ENCODE measurements at regions not wholly inside any gene's neighbourhood (a gene's known extent, or its start where the extent isn't known, plus 50 kb on each side); places are given as distances from the start of the nearest gene placed in this dataset.
A peak's percentile ranks its signal among the peaks of the same experiment; 100 is the strongest.

DNA sequence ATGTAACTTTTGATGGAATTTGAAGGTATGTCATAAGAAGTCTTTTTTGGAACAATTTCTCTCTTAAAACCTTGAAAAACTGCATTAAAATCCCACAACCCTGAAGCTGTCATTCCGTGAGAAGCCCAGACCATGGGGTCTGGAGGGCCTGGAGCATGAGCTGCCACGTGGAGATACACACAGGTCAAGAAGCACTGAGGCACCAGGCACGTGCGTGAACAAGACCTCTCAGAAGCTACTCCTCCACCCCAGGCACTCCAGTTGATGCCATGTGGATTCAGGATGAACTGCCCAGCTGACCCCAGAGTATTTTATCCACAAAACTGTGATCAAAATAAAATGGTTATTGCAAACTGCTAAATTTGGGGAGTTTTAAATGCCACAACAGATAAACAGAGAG, 227.5 kb upstream of the BRINP1 start:
- DNase-seq: no peak

- no peak for DNase-seq
Measured at GRCh38 chr9:119588874-119589744, 219.9 kb upstream of the BRINP1 start.

DNA sequence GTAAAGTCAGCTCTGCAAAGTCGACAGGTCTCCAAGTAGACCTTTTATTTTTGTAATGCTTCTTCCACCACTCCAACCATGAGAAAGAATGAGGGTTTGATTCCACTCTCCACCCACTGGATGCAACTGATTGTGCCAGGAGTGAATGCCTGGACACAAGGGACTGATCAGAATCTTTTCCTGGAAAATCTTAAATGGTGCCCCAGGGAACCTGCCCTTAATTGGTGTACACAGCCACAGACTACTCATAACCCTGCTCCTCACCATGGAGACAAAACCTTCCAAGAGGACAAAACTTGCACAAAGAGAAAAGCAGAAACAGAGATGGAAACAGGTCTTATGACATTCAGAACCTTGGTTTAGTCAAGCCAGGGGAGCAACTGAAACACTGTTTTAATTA, 208.6 kb upstream of the BRINP1 start:
- no peak for DNase-seq

DNA sequence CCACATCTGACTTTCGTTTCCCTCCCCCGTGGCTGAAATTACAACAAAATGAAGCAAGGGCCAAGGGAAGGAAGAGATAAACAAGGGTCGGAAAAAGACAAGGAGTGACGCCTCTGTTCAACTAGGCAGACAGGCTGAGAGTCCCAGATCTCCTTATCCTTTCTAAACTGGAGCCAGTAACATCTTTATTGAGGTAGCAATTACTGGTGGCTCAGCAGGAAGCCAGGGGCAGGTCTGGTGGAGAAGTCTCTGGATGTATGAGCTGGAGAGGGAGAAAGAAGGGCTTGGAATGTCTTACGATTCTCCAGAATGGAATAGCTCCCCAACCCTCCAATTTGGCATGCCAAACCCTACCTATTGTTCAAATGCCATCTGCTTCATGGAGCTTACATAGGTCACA, 190.8 kb upstream of the BRINP1 start:
- no peak for DNase-seq

- no peak for DNase-seq
Measured at GRCh38 chr9:119559056-119559455, 189.8 kb upstream of the BRINP1 start.

DNA sequence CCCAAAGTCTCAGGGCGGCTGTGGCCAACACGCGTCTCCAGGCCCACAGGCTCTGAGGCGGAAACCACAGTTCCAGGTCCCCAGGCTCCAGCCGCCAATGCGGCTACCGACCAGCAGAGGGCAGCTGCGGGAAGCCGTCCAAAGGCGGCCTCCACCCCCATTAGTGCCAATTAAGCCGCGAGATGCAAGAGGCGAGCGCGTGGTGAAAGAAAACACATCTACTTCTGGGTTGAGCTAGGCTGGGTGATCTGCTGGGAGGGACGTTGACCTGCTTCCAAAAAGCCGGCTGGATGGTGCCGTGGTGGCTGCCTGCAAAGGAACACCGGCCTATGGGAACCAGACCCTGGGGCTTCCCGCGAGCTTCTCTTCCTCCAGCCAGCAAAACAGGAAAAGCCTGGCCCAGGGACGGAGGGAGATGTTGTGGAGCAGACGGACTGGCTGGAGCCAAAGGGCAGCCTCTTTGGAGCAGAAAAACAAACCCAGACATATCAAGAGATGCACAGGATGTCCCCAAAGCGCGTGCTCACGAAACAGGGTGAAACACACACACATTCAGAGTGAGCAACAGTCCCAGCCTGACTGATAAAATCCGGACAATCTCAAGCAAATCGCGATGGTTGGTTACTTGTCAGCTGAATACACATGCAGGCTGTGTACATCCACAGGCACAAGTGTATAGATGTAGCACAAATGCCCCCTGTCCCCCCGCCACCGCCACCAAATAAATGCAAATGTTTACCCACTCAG, 187.1 kb upstream of the BRINP1 start:
- no peak for DNase-seq

DNA sequence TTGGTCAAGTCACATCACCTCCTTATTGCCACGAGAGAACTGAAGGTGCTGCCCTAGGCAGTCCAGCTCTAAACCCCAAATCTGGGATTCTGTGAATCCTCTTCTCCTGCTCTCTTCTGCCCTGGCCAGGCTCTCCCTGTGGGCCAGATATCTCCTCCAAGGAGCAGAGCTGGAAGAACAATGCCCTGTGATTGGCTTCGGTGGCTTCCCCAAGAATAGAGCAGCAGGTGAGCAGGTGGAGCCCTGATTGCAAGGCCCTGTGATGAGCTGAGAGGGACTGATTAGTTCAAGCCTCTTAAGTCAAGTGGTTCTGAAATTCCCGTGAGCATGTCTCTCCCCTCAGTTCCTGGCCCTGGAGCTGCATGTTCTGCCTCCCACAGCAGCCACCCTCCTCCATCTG, 175.3 kb upstream of the BRINP1 start:
- no peak for DNase-seq

DNA sequence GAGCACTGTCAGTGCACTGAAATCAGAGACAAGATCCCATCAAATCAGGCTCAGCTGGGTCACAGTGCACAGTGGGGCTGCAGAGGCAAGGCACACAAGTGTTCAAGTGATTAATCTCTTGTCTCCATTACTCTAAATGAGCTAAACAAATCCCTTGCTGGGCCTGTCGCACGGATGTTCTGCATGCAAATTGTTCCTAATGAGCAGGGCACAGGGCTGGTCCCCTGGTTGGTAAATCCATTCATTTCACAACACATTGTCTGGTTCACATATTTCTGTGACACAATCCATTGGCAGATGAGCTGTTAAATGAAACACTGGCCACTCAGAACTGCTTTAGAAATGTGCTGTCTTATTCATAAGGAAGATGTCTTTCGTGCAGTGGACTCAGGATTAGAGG, 167.9 kb upstream of the BRINP1 start:
- no peak for DNase-seq

- no peak for DNase-seq
Measured at GRCh38 chr9:119533504-119533903, 164.3 kb upstream of the BRINP1 start.

DNA sequence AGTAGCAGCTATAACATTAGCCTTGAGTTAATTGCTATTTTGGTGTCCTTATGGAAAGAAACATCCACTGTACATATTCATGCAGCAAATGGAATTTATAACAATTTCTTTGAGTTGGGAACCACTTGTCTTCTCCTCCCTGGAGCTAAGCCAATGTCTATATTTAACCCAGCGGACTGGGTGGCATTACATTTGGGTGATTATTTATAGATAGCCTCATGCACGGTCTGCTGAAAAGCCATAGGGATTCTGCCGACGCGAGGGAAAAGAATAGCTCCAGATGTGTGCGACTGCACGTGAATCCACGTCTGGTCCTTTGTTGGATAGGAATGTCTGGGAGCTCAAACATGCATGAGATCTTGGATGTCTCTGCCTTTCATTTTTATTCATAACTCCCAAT, 157.5 kb upstream of the BRINP1 start:
- DNase-seq: no peak

GRCh38 chr9:119523508-119523907, 154.3 kb upstream of the BRINP1 start:
- no peak for DNase-seq

DNA sequence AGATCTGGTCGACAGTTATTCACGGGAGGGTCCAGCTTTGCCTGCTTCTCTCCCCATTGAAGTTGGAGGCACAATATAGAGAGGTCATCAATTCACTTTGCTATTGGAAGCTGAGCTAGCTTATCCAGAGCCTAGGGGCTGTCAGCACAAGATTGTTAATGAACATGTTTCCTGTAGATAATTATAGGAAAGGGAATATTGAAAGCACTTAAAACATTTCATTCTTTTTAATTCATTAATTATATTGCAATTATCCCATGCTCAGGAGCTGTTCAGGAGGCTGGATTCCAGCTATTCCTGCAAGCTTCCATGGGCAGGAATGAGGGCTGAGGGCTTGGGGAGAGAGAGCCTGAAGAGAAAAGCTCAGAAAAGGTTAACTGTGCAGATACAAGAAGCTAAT, 153.1 kb upstream of the BRINP1 start:
- no peak for DNase-seq

GRCh38 chr9:119509291-119509905, 140.2 kb upstream of the BRINP1 start:
- no peak for DNase-seq

GRCh38 chr9:119501374-119501773, 132.1 kb upstream of the BRINP1 start:
- no peak for DNase-seq

GRCh38 chr9:119500072-119500771, 131.0 kb upstream of the BRINP1 start:
- DNase-seq: no peak

GRCh38 chr9:119487118-119487827, 118.0 kb upstream of the BRINP1 start:
- no peak for DNase-seq

GRCh38 chr9:119483153-119483552, 113.9 kb upstream of the BRINP1 start:
- DNase-seq: no peak

DNA sequence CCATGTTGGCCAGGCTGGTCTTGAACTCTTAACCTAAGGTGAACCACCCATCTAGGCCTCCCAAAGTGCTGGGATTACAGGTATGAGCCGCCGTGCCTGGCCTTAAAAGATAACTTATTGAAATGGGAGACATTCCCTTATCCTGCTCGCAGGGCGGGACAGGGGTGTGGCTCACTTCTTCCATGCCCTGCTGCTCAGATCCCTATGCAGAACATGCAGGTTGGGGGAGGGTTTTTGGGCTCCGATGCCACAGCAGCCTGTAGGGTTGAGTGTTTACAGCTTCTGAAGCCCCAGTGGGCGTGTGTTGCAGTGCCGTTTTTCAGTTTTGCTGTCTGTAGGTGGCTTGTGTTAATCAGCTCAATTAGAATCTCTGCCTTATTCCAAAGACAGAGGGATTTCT, 108.0 kb upstream of the BRINP1 start:
- no peak for DNase-seq

DNA sequence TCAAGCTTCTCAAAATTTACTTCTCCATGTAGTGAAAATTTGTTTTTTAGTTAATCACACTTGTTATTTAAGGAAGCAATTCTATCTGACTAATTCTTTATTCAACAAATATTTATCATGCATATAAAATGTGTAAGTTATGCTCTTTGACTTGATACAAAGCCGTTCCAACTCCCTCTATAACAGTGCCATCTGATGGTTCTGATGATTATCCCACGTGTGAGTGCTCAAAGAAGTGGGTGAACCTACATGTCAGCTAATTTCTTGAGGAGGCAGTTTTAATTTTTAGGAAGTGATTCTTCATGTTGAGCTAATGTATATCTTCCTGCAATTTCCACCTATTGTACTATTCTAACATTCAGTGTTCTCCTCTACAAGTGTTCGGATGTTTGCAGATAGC, 88.8 kb upstream of the BRINP1 start:
- no peak for DNase-seq

- no peak for DNase-seq
Measured at GRCh38 chr9:119453980-119454379, 84.7 kb upstream of the BRINP1 start.

DNA sequence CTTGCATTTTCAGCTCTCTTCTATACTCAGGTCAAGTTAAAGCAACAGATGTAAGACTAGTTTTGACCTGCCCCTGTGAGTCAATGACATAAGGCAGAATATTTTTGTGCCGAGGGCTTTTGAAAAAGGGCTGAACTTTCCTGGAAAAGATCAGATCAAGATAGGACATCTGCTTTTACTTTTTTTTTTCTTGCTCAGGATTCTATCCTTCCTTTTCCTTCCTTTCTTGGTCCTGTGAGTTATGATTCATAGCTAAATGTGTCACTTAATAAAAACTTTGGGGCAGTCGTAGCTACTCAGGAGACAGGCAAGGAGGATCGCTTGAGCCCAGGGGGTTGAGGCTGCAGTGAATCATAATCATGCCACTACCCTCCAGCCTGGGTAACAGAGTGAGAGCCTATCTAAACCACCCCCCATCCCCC, 84.3 kb upstream of the BRINP1 start:
- no peak for DNase-seq

- peak; percentile 22 for DNase-seq
Measured at GRCh38 chr9:119451426-119451825, 82.2 kb upstream of the BRINP1 start.

GRCh38 chr9:119443179-119443578, 73.9 kb upstream of the BRINP1 start:
- no peak for DNase-seq

All from MV-4-11 (cell line).